Rectal smooth muscle tissue (tissue), 1 donor: ENCODE measurements at regions not wholly inside any gene's neighbourhood (a gene's known extent, or its start where the extent isn't known, plus 50 kb on each side); places are given as distances from the start of the nearest gene placed in this dataset.

ENCODE experiments used
- H3K27ac ChIP-seq: one replicate; pipeline ENCODE4 v1.7.0; 2013; ENCODE audit warnings: low read depth, low read length, inconsistent platforms
- H3K27me3 ChIP-seq: one replicate; pipeline ENCODE4 v1.7.0; 2013; ENCODE audit warnings: low read length; ENCODE audit not compliant: control insufficient read depth, insufficient read depth
- H3K36me3 ChIP-seq: one replicate; pipeline ENCODE4 v1.7.0; 2013; ENCODE audit warnings: low read length; ENCODE audit not compliant: control insufficient read depth, insufficient read depth
- H3K4me1 ChIP-seq: one replicate; pipeline ENCODE4 v1.7.0; 2013; ENCODE audit warnings: low read length; ENCODE audit not compliant: control insufficient read depth, insufficient read depth
- H3K4me3 ChIP-seq: one replicate; pipeline ENCODE4 v1.7.0; 2013; ENCODE audit warnings: low read length
- H3K9ac ChIP-seq: one replicate; pipeline ENCODE4 v1.7.0; 2013; ENCODE audit warnings: low read length

DNA sequence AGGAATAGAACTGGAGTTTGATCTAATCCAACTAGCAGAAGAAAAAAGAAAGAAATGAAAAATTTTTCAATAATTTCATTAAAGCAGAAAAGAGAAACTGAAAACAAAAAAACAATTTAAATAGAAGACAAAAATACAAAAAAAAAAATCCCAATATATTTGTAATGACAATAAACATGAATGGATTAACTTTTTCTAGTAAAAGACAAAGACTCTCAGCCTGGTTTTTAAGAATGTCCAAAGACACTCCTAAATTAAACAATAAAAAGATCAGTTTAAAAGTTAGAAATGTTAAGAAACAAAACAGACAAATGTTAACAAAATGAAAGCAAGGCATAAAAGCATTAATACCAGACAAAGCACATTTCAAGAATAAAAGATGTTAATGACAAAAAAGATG is 50.3 kb upstream of the ME3 start:
- Histone ChIP-seq H3K4me1 (no peaks in the 10 kb centered on the region), H3K36me3 (no peaks in the 10 kb centered on the region), H3K4me3 (no peak overlapping the region), H3K27ac (no peak overlapping the region), H3K27me3 (no peaks in the 10 kb centered on the region), H3K9ac (no peak overlapping the region)
